BJ (cell line): ENCODE measurements at regions not wholly inside any gene's neighbourhood (a gene's known extent, or its start where the extent isn't known, plus 50 kb on each side); places are given as distances from the start of the nearest gene placed in this dataset.

Experiments
- CTCF ChIA-PET: fragments of 350-600 bp; formaldehyde crosslinking; extraction: SDS; loops from one replicate; lab custom pipeline; 2021; ENCODE audit warnings: antibody characterized with exemption, inconsistent platforms; lab: Yijun Ruan, JAX
- POLR2A ChIA-PET: fragments of 300-600 bp; sonication (Branson Sonifier 250); formaldehyde crosslinking; extraction: SDS; loops from one replicate; lab custom pipeline; 2021; ENCODE audit warnings: antibody characterized with exemption; lab: Charles Lee
- DNase-seq: peaks from one replicate; pipeline ENCODE4 v3.0.0-alpha.2; 2011; ENCODE audit warnings: low read depth
- H3K27me3 ChIP-seq: 2 replicates; pipeline ENCODE4 v1.6.0; 2011; ENCODE audit warnings: low read length; ENCODE audit not compliant: control insufficient read depth, insufficient read depth
- H3K36me3 ChIP-seq: 2 replicates; pipeline ENCODE4 v1.5.1; 2011; ENCODE audit warnings: low read length; ENCODE audit not compliant: control insufficient read depth, insufficient read depth
- H3K4me3 ChIP-seq: 2 replicates; pipeline ENCODE4 v1.5.1; 2011; ENCODE audit warnings: low read depth, mild to moderate bottlenecking, control low read depth, low read length
- TF ChIP-seq, protein P1 (sequence below): IDR thresholded peaks from 2 replicates; pipeline ENCODE4 v1.5.1; 2011; ENCODE audit warnings: low read depth, mild to moderate bottlenecking, control low read depth, inconsistent platforms, low read length, moderate library complexity; ENCODE audit not compliant: insufficient read depth

DNA sequence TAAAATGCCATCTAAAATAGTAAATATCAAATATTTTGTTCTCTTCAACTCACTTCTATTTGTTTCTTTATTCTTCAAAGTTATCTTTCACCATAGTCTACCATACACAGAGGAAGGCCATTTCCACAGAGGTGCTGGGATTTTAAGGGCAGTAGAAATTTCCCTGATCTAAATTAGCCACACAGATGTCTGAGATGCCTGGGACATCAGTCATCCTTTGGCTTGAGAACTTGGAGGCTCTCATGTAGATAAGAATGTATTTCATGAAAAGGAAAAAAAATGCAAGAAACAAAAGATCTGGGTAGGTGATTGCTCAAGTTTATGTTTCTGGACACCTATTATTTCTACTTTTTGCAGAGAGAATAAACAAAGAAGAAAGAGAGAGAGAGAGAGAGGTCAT, 1008.2 kb downstream of the NLGN4X start:
- no peak overlapping the region for H3K4me3 ChIP-seq
- no peaks in the 10 kb centered on the region for H3K27me3 ChIP-seq
- H3K36me3 ChIP-seq = no peaks in the 10 kb centered on the region
- TF ChIP-seq, protein P1, sequence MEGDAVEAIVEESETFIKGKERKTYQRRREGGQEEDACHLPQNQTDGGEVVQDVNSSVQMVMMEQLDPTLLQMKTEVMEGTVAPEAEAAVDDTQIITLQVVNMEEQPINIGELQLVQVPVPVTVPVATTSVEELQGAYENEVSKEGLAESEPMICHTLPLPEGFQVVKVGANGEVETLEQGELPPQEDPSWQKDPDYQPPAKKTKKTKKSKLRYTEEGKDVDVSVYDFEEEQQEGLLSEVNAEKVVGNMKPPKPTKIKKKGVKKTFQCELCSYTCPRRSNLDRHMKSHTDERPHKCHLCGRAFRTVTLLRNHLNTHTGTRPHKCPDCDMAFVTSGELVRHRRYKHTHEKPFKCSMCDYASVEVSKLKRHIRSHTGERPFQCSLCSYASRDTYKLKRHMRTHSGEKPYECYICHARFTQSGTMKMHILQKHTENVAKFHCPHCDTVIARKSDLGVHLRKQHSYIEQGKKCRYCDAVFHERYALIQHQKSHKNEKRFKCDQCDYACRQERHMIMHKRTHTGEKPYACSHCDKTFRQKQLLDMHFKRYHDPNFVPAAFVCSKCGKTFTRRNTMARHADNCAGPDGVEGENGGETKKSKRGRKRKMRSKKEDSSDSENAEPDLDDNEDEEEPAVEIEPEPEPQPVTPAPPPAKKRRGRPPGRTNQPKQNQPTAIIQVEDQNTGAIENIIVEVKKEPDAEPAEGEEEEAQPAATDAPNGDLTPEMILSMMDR = no peak
- no peak for DNase-seq
- POLR2A ChIA-PET = no interaction called here
- CTCF ChIA-PET = no interaction called here

DNA sequence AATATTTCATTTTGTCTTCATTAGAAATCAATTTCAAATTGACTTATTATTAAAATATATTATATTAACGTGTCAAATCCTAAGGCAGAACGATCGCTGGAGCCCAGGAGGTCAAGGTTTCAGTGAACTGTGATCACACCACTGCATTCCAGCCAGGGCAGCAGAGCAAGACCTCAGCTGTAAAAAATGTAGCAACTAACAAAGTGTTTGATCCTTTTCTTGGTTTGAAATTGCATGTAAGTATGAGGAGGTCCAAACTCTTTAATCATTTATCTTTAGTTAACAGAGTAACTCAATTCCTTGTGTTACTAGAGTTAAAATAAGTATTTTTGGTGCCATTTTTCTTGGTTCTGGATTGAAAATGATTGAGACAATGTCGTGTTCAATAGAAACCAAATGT, 1033.9 kb downstream of the NLGN4X start:
- DNase-seq = no peak
- Histone ChIP-seq H3K36me3 (no peaks in the 10 kb centered on the region), H3K27me3 (no peaks in the 10 kb centered on the region), H3K4me3 (no peak overlapping the region)
- ChIA-PET POLR2A (no interaction called here), CTCF (no interaction called here)
- TF ChIP-seq, protein P1 = no peak

DNA sequence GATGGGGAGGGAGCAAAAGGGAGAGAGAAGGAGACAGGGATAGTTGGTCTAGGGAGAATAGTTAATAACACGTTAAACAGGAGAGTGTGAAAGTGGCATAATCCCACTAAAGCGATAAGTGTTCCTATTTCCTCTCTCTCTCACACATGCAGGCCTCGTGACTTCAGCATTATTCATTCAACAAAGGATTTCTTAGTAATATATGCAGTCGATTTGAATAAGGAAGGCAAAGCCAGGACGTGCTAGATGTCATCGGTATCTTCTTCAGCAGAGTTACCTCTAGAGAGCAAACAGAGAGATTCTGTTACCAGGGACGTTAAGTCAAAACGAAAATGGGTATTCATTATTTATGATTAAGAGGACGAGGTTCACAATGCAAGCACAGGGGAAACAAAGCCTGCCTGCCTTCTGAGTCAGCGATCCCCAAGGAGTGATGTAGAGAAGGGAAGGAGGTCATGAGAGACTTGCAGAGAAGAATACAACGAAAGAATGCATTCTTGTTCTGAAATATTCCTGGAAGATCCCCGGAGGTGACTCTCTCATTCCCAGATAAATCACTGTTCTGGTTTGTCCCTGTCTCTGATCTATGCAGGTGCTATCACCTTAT, 1048.4 kb downstream of the NLGN4X start:
- H3K4me3 ChIP-seq = no peak overlapping the region
- TF ChIP-seq, protein P1 = no peak

GRCh38 chrX:5176766-5177165, 1051.9 kb downstream of the NLGN4X start:
- no peak for DNase-seq
- no peaks in the 10 kb centered on the region for H3K27me3 ChIP-seq
- TF ChIP-seq, protein P1 = no peak
- POLR2A ChIA-PET = no interaction called here
- H3K36me3 ChIP-seq = no peaks in the 10 kb centered on the region
- no peak overlapping the region for H3K4me3 ChIP-seq
- CTCF ChIA-PET = no interaction called here

More for the DNA sequence above, 1048.4 kb downstream of the NLGN4X start:
- H3K27me3 ChIP-seq = no peaks in the 10 kb centered on the region
- CTCF ChIA-PET = no interaction called here
- no peaks in the 10 kb centered on the region for H3K36me3 ChIP-seq
- no peak for DNase-seq
- POLR2A ChIA-PET = no interaction called here

DNA sequence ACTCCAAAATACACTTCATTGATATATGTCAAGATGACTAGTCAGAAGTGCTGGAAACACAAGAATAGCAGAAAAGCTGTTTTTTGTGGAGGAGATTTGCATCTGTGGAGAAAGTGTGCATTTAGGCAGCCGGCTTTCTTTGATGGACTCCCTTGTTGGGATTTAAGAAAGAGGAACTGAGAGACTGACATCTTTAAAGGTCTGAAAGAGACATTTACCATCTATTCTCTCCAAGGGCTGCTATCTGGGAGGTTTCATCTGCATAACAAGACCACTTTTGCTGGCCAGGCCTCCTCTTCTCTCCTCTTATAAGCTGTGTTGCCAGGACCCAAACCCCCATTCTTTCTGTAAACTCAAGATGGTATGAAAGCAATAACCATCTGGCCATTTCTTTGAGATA, 1065.0 kb downstream of the NLGN4X start:
- no peak for DNase-seq
- Histone ChIP-seq H3K36me3 (no peaks in the 10 kb centered on the region), H3K27me3 (no peaks in the 10 kb centered on the region), H3K4me3 (no peak overlapping the region)
- ChIA-PET POLR2A (no interaction called here), CTCF (no interaction called here)
- TF ChIP-seq, protein P1 = no peak
